ENCODE measurements at regions not wholly inside any gene's neighbourhood (a gene's known extent, or its start where the extent isn't known, plus 50 kb on each side); places are given as distances from the start of the nearest gene placed in this dataset.

- no peak for DNase-seq
- no peak overlapping the region for H3K4me3 Mint-ChIP-seq (ENCODE audit: unreplicated experiment)
- H3K4me1 Mint-ChIP-seq (ENCODE audit: low read depth, unreplicated experiment) = no peaks in the 10 kb centered on the region
- H3K9me3 Mint-ChIP-seq (ENCODE audit: unreplicated experiment) = no peaks in the 10 kb centered on the region
- H3K36me3 Mint-ChIP-seq (ENCODE audit: unreplicated experiment) = no peaks in the 10 kb centered on the region
- H3K27ac Mint-ChIP-seq (ENCODE audit: unreplicated experiment) = no peak overlapping the region
- no peaks in the 10 kb centered on the region for H3K27me3 Mint-ChIP-seq (ENCODE audit: unreplicated experiment)
- TF ChIP-seq CTCF (IDR thresholded peaks at IDR 0.05; ENCODE audit: partially characterized antibody, unreplicated experiment) = no peak
These were observed 166.9 kb upstream of the WDR11 start for GRCh38 chr10:120684226-120684625.

- no peak for DNase-seq
- TF ChIP-seq CTCF (IDR thresholded peaks at IDR 0.05; ENCODE audit: partially characterized antibody, unreplicated experiment) = no peak
- H3K4me3 Mint-ChIP-seq (ENCODE audit: unreplicated experiment) = no peak overlapping the region
- H3K9me3 Mint-ChIP-seq (ENCODE audit: unreplicated experiment) = peaks cover 1% of the 10 kb centered on the region
- no peak overlapping the region for H3K27ac Mint-ChIP-seq (ENCODE audit: unreplicated experiment)
- no peaks in the 10 kb centered on the region for H3K4me1 Mint-ChIP-seq (ENCODE audit: low read depth, unreplicated experiment)
- H3K27me3 Mint-ChIP-seq (ENCODE audit: unreplicated experiment) = no peaks in the 10 kb centered on the region
- H3K36me3 Mint-ChIP-seq (ENCODE audit: unreplicated experiment) = no peaks in the 10 kb centered on the region
These were observed 166.0 kb upstream of the WDR11 start for GRCh38 chr10:120685136-120685535.

GRCh38 chr10:120688928-120689327 lies 162.2 kb upstream of the WDR11 start:
- Mint-ChIP-seq H3K36me3 (ENCODE audit: unreplicated experiment) (no peaks in the 10 kb centered on the region), H3K27me3 (ENCODE audit: unreplicated experiment) (no peaks in the 10 kb centered on the region), H3K9me3 (ENCODE audit: unreplicated experiment) (peaks cover 1% of the 10 kb centered on the region), H3K27ac (ENCODE audit: unreplicated experiment) (no peak overlapping the region), H3K4me3 (ENCODE audit: unreplicated experiment) (no peak overlapping the region), H3K4me1 (ENCODE audit: low read depth, unreplicated experiment) (no peaks in the 10 kb centered on the region)
- no peak for DNase-seq
- no peak for TF ChIP-seq CTCF (IDR thresholded peaks at IDR 0.05; ENCODE audit: partially characterized antibody, unreplicated experiment)

GRCh38 chr10:120689777-120690529 lies 161.2 kb upstream of the WDR11 start:
- Mint-ChIP-seq H3K4me1 (ENCODE audit: low read depth, unreplicated experiment) (no peaks in the 10 kb centered on the region), H3K9me3 (ENCODE audit: unreplicated experiment) (peaks cover 1% of the 10 kb centered on the region), H3K27ac (ENCODE audit: unreplicated experiment) (no peak overlapping the region), H3K4me3 (ENCODE audit: unreplicated experiment) (no peak overlapping the region), H3K27me3 (ENCODE audit: unreplicated experiment) (no peaks in the 10 kb centered on the region), H3K36me3 (ENCODE audit: unreplicated experiment) (no peaks in the 10 kb centered on the region)
- DNase-seq = no peak
- no peak for TF ChIP-seq CTCF (IDR thresholded peaks at IDR 0.05; ENCODE audit: partially characterized antibody, unreplicated experiment)

- H3K27me3 Mint-ChIP-seq (ENCODE audit: unreplicated experiment) = no peaks in the 10 kb centered on the region
- TF ChIP-seq CTCF (IDR thresholded peaks at IDR 0.05; ENCODE audit: partially characterized antibody, unreplicated experiment) = no peak
These were observed 159.5 kb upstream of the WDR11 start for GRCh38 chr10:120691625-120692024.

More at GRCh38 chr10:120691625-120692024, 159.5 kb upstream of the WDR11 start:
- no peaks in the 10 kb centered on the region for H3K4me1 Mint-ChIP-seq (ENCODE audit: low read depth, unreplicated experiment)
- no peaks in the 10 kb centered on the region for H3K36me3 Mint-ChIP-seq (ENCODE audit: unreplicated experiment)
- DNase-seq = no peak
- H3K4me3 Mint-ChIP-seq (ENCODE audit: unreplicated experiment) = no peak overlapping the region
- H3K9me3 Mint-ChIP-seq (ENCODE audit: unreplicated experiment) = peaks cover 1% of the 10 kb centered on the region
- H3K27ac Mint-ChIP-seq (ENCODE audit: unreplicated experiment) = no peak overlapping the region
